HEK293 (cell line): ENCODE measurements at regions not wholly inside any gene's neighbourhood (a gene's known extent, or its start where the extent isn't known, plus 50 kb on each side); places are given as distances from the start of the nearest gene placed in this dataset.

Source experiments
- CTCF ChIA-PET: fragments of 350-600 bp; formaldehyde crosslinking; extraction: SDS; loops from one replicate; lab custom pipeline; 2021; ENCODE audit warnings: antibody characterized with exemption; lab: Yijun Ruan, JAX
- POLR2A ChIA-PET: fragments of 300-600 bp; formaldehyde crosslinking; extraction: SDS; loops from one replicate; lab custom pipeline; 2020; ENCODE audit warnings: antibody characterized with exemption, inconsistent platforms; lab: Yijun Ruan, JAX
- H3K27ac ChIP-seq: fragments of 200-500 bp; sonication (Bioruptor generic); 2 replicates; pipeline ENCODE4 v1.5.1; 2014; ENCODE audit warnings: low read depth, low read length, control low read depth, inconsistent platforms; ENCODE audit errors: extremely low read depth
- H3K36me3 ChIP-seq, 2 experiments: fragments of 200-500 bp in 1 of 2; sonication (Bioruptor generic) in 1 of 2; 1 replicate in 1 of 2; 2 replicates in 1 of 2; pipeline ENCODE4 v1.5.1; 2014 to 2017; ENCODE audit warnings: inconsistent platforms in 2 of 2, low read length in 2 of 2; ENCODE audit not compliant: control insufficient read depth in 2 of 2, insufficient read depth in 1 of 2
- H3K4me1 ChIP-seq: fragments of 200-500 bp; sonication (Bioruptor generic); 2 replicates; pipeline ENCODE4 v1.5.1; 2014; ENCODE audit warnings: mild to moderate bottlenecking, low read length, inconsistent platforms; ENCODE audit not compliant: control insufficient read depth, insufficient read depth
- H3K4me3 ChIP-seq: 2 replicates; pipeline ENCODE4 v1.5.1; 2011; ENCODE audit warnings: low read depth, mild to moderate bottlenecking, control low read depth, low read length, moderate library complexity
- H3K9me3 ChIP-seq: fragments of 200-500 bp; sonication (Bioruptor generic); 2 replicates; pipeline ENCODE4 v1.5.1; 2014; ENCODE audit warnings: low read depth, low read length, inconsistent platforms; ENCODE audit not compliant: control insufficient read depth, insufficient read depth
- ATF2 ChIP-seq: fragments of 450-650 bp; formaldehyde crosslinking; IDR thresholded peaks from 2 replicates; pipeline ENCODE4 v1.5.1; 2016; ENCODE audit warnings: missing biosample characterization, missing genetic modification characterization, low read depth
- BCL11A ChIP-seq: fragments of 450-650 bp; formaldehyde crosslinking; IDR thresholded peaks from 2 replicates; pipeline ENCODE4 v1.5.1; 2016; ENCODE audit warnings: low read depth, missing biosample characterization, missing genetic modification characterization
- CTCF ChIP-seq: fragments of 450-650 bp; formaldehyde crosslinking; IDR thresholded peaks from 2 replicates; pipeline ENCODE4 v1.5.1; 2016; ENCODE audit warnings: missing biosample characterization, missing genetic modification characterization
- EGR2 ChIP-seq: fragments of 450-650 bp; formaldehyde crosslinking; IDR thresholded peaks from 2 replicates; pipeline ENCODE4 v1.5.1; 2016; ENCODE audit warnings: low read depth, missing biosample characterization, missing genetic modification characterization
- GLIS1 ChIP-seq: fragments of 450-650 bp; formaldehyde crosslinking; IDR thresholded peaks from 2 replicates; pipeline ENCODE4 v1.5.1; 2016; ENCODE audit warnings: missing biosample characterization, missing genetic modification characterization
- HIC1 ChIP-seq: fragments of 450-650 bp; formaldehyde crosslinking; IDR thresholded peaks from 2 replicates; pipeline ENCODE4 v1.5.1; 2016; ENCODE audit warnings: missing biosample characterization, missing genetic modification characterization
- PATZ1 ChIP-seq: fragments of 450-650 bp; formaldehyde crosslinking; IDR thresholded peaks from 2 replicates; pipeline ENCODE4 v1.5.1; 2016; ENCODE audit warnings: missing biosample characterization, missing genetic modification characterization
- SALL2 ChIP-seq: fragments of 450-650 bp; formaldehyde crosslinking; IDR thresholded peaks from 2 replicates; pipeline ENCODE4 v1.5.0; 2017; ENCODE audit warnings: missing biosample characterization, mild to moderate bottlenecking, missing genetic modification characterization, borderline replicate concordance
- ZFP3 ChIP-seq: fragments of 450-650 bp; formaldehyde crosslinking; IDR thresholded peaks from 2 replicates; pipeline ENCODE4 v1.5.1; 2016; ENCODE audit warnings: low read depth, missing biosample characterization, missing genetic modification characterization
- ZNF184 ChIP-seq: fragments of 450-650 bp; IDR thresholded peaks from 2 replicates; pipeline ENCODE4 v1.5.1; 2018; ENCODE audit warnings: missing biosample characterization, mild to moderate bottlenecking, missing genetic modification characterization
- ZNF19 ChIP-seq: fragments of 450-650 bp; formaldehyde crosslinking; IDR thresholded peaks from 2 replicates; pipeline ENCODE4; 2016; ENCODE audit warnings: missing biosample characterization, missing genetic modification characterization, low read depth
- ZNF324 ChIP-seq: fragments of 450-650 bp; formaldehyde crosslinking; IDR thresholded peaks from 2 replicates; pipeline ENCODE4 v1.5.1; 2016; ENCODE audit warnings: missing biosample characterization, missing genetic modification characterization
- ZNF394 ChIP-seq: fragments of 450-650 bp; formaldehyde crosslinking; IDR thresholded peaks from 2 replicates; pipeline ENCODE4 v1.5.1; 2016; ENCODE audit warnings: missing biosample characterization, missing genetic modification characterization, mild to moderate bottlenecking, moderate library complexity, borderline replicate concordance
- ZNF530 ChIP-seq: fragments of 450-650 bp; formaldehyde crosslinking; IDR thresholded peaks from 2 replicates; pipeline ENCODE4 v1.5.1; 2016; ENCODE audit warnings: low read depth, missing biosample characterization, missing genetic modification characterization
- ZNF654 ChIP-seq: fragments of 450-650 bp; formaldehyde crosslinking; IDR thresholded peaks from 2 replicates; pipeline ENCODE4 v1.5.1; 2016; ENCODE audit warnings: low read depth, missing biosample characterization, missing genetic modification characterization
- ZNF777 ChIP-seq: fragments of 450-650 bp; formaldehyde crosslinking; IDR thresholded peaks from 2 replicates; pipeline ENCODE4 v1.5.1; 2017; ENCODE audit warnings: missing biosample characterization, missing genetic modification characterization, borderline replicate concordance
- ZNF792 ChIP-seq: fragments of 450-650 bp; formaldehyde crosslinking; IDR thresholded peaks from 2 replicates; pipeline ENCODE4 v1.5.1; 2016; ENCODE audit warnings: missing biosample characterization, missing genetic modification characterization
- ZSCAN5A ChIP-seq: fragments of 450-650 bp; formaldehyde crosslinking; IDR thresholded peaks from 2 replicates; pipeline ENCODE4 v1.5.1; 2016; ENCODE audit warnings: missing biosample characterization, missing genetic modification characterization

GRCh38 chr17:30716461-30717290 lies 107.8 kb downstream of the CRLF3 start:
- no peaks in the 10 kb centered on the region for H3K9me3 ChIP-seq
- TF ChIP-seq ZNF654 (tag by site-specific recombination) (0 out of 2 replicates have a peak, but pooled peaks have one; percentile 24), ZNF184 (tag by site-specific recombination) (no peak), CTCF (tag by site-specific recombination) (peak; percentile 40; the same call in 1 of the 2 replicates), ZSCAN5A (tag by site-specific recombination) (no peak), ZNF530 (tag by site-specific recombination) (peak; percentile 47; the same call in 1 of the 2 replicates), ATF2 (tag by site-specific recombination) (no peak), EGR2 (tag by site-specific recombination) (0 out of 2 replicates have a peak, but pooled peaks have one; percentile 14), GLIS1 (tag by site-specific recombination) (peak; percentile 29; the same call in 1 of the 2 replicates), ZFP3 (no peak), PATZ1 (peak; percentile 61), ZNF792 (tag by site-specific recombination) (no peak), SALL2 (no peak), ZNF777 (tag by site-specific recombination) (no peak), ZNF394 (peak; percentile 12; the same call in 1 of the 2 replicates), HIC1 (tag by site-specific recombination) (0 out of 2 replicates have a peak, but pooled peaks have one; percentile 14), ZNF19 (tag by site-specific recombination) (no peak), BCL11A (tag by site-specific recombination) (no peak), ZNF324 (tag by site-specific recombination) (no peak)
- peaks cover 0 to 15% of the 10 kb centered on the region in 2 experiments; a peak in 2 of 3 replicates for H3K36me3 ChIP-seq
- ChIA-PET CTCF (interaction anchor here (0.7 to 2.4 kb wide), 8 partner anchors 10 to 786 kb away, joined by 3 to 11 read pairs (median 4); no protein-coding TSS in a partner anchor), POLR2A (no interaction called here)
- H3K4me1 ChIP-seq, result no peaks in the 10 kb centered on the region; the same call in 1 of the 2 replicates
- no peak overlapping the region for H3K4me3 ChIP-seq
- no peak overlapping the region for H3K27ac ChIP-seq
